Body of pancreas (tissue), 4 donors: ENCODE measurements at regions not wholly inside any gene's neighbourhood (a gene's known extent, or its start where the extent isn't known, plus 50 kb on each side); places are given as distances from the start of the nearest gene placed in this dataset.
"Not testable (repeated sequence)": the region's sequence is repeated elsewhere in the genome, so short reads cannot be mapped to it uniquely, and the experiment has no call there.

Source experiments
- ATAC-seq: fragments of 150-250 bp; one replicate; pipeline ENCODE4 v1.9.1; 2016
- DNase-seq, 4 donors: peaks; one replicate each; pipeline ENCODE4 v3.0.0-alpha.2; 2019
- H3K27ac ChIP-seq, 4 donors: fragments of 200-600 bp; sonication (generic); 1 replicate in 3 of 4; 2 replicates in 1 of 4; pipeline versions ENCODE4 v1.5.1 to v1.6.1; 2016 to 2019; ENCODE audit warnings: mild to moderate bottlenecking in 1 of 4, mixed read lengths in 1 of 4, moderate library complexity in 1 of 4
- H3K27me3 ChIP-seq, 2 donors: fragments of 200-600 bp; sonication (generic); one replicate each; pipeline ENCODE4 v1.6.0; 2016; ENCODE audit warnings: mild to moderate bottlenecking in 1 of 2
- H3K36me3 ChIP-seq, 2 donors: fragments of 200-600 bp; sonication (generic); replicated peaks in 1 of 2; 2 replicates each; pipeline ENCODE4 v1.5.1; 2016; ENCODE audit warnings: low read depth in 2 of 2; ENCODE audit not compliant: insufficient read depth in 1 of 2
- H3K4me1 ChIP-seq: fragments of 200-600 bp; sonication (generic); one replicate; pipeline ENCODE4 v1.6.0; 2016
- H3K4me3 ChIP-seq, 2 donors: fragments of 200-600 bp; sonication (generic); 1 replicate in 1 of 2; 2 replicates in 1 of 2; pipeline ENCODE4 v1.5.1; 2016 to 2019
- H3K9me3 ChIP-seq, 3 donors: fragments of 200-600 bp; sonication (generic); 1 replicate in 2 of 3; 2 replicates in 1 of 3; pipeline ENCODE4 v1.5.1; 2016
- POLR2A ChIP-seq, 3 donors: fragments of 450-650 bp; IDR thresholded peaks; one replicate each; pipeline ENCODE4 v1.6.1; 2016; ENCODE audit warnings: antibody characterized with exemption in 3 of 3, mild to moderate bottlenecking in 2 of 3
- WGBS, 2 donors: methylation state at CpG; one replicate each; pipeline ENCODE4 v1.1.5; 2017; 5-methylcytosine and 5-hydroxymethylcytosine counted together
- intact Hi-C: fragments of 100-400 bp; cut with DNase I; formaldehyde crosslinking; loops from one replicate; pipeline ENCODE4 v1.15.1; 2023
- TF ChIP-seq, protein P1 (sequence below), 7 experiments: fragments of 450-650 bp in 4 of 7; fragments of 200-600 bp in 3 of 7; sonication (generic) in 3 of 7; IDR thresholded peaks; one replicate each; pipeline ENCODE4 v1.5.1; 2016 to 2019; ENCODE audit warnings: antibody characterized with exemption in 7 of 7

DNA sequence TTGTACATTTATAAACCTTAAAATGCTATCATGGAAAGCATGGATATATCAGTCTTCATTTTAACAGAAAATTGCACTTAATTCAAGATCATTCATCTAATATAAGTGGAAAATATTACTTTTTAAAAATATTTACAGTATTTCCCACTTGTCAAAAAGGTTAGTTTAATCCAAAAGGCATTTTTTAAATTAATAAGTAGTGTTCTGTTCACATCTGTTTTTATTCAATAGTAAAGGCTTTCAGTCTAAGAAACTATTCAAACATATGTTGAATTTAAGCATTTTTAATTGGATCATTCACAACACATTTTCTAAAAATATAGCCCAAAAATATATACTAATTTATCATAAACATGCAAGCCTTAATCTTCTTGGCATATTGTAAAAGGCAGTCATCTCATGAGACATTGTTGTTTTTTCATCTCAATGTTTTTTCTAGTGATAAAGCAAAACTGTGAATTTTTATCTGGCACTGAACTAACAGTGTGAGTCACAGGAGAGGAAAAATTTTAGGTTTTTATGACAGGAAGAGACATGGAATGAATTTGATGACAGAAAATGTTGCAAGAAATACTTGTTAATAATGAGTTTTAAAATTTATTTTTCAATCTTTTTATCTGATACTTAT is 1642.5 kb upstream of the TMEFF2 start:
- TF ChIP-seq, protein P1, sequence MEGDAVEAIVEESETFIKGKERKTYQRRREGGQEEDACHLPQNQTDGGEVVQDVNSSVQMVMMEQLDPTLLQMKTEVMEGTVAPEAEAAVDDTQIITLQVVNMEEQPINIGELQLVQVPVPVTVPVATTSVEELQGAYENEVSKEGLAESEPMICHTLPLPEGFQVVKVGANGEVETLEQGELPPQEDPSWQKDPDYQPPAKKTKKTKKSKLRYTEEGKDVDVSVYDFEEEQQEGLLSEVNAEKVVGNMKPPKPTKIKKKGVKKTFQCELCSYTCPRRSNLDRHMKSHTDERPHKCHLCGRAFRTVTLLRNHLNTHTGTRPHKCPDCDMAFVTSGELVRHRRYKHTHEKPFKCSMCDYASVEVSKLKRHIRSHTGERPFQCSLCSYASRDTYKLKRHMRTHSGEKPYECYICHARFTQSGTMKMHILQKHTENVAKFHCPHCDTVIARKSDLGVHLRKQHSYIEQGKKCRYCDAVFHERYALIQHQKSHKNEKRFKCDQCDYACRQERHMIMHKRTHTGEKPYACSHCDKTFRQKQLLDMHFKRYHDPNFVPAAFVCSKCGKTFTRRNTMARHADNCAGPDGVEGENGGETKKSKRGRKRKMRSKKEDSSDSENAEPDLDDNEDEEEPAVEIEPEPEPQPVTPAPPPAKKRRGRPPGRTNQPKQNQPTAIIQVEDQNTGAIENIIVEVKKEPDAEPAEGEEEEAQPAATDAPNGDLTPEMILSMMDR (IDR thresholded peaks at IDR 0.05): no peak
- TF ChIP-seq POLR2A (IDR thresholded peaks at IDR 0.05): no peak
- DNase-seq (no peak), ATAC-seq (no peak)
- Histone ChIP-seq H3K4me3 (no peak overlapping the region), H3K27me3 (no peaks in the 10 kb centered on the region), H3K27ac (no peak overlapping the region), H3K36me3 (no peaks in the 10 kb centered on the region), H3K4me1 (no peaks in the 10 kb centered on the region), H3K9me3 (no peaks in the 10 kb centered on the region)
- intact Hi-C loops: no loop called here

DNA sequence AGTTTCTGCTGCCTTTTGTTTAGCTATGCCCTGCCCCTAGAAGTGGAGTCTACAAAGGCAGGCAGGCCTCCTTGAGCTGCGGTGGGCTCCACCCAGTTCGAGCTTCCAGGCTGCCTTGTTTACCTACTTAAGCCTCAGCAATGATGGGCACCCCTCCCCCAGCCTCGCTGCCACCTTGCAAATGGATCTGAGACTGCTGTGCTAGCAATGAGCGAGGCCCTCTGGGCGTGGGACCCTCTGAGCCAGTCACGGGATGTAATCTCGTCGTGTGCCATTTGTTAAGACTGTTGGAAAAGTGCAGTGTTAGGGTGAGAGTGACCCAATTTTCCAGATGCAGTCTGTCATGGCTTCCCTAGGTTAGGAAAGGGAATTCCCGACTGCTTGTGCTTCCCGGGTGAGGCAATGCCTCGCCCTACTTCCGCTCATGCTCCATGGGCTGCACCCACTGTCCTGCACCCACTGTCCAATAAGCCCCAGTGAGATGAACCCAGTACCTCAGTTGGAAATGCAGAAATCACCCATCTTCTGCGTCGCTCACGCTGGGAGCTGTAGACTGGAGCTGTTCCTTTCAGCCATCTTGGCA is 1641.8 kb upstream of the TMEFF2 start:
- DNase-seq, H3K4me1 ChIP-seq, H3K4me3 ChIP-seq, intact Hi-C loops, ATAC-seq, H3K27me3 ChIP-seq, H3K9me3 ChIP-seq, H3K27ac ChIP-seq, H3K36me3 ChIP-seq: not testable (repeated sequence)
- WGBS, 2 donors: 68 to 95% methylated on average over 8 to 15 of the region's 15 CpGs

DNA sequence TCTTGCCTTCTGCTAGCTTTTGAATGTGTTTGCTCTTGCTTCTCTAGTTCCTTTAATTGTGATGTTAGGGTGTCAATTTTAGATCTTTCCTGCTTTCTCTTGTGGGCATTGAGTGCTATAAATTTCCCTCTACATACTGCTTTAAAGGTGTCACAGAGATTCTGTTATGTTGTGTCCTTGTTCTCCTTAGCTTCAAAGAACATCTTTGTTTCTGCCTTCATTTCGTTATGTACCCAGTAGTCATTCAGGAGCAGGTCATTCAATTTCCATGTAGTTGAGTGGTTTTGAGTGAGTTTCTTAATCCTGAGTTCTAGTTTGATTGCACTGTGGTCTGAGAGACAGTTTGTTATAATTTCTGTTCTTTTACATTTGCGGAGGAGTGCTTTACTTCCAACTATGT is 1639.2 kb upstream of the TMEFF2 start:
- WGBS, 2 donors: 21 to 25% methylated on average over 2 of the region's 2 CpGs
- intact Hi-C loops, ATAC-seq: not testable (repeated sequence)

DNA sequence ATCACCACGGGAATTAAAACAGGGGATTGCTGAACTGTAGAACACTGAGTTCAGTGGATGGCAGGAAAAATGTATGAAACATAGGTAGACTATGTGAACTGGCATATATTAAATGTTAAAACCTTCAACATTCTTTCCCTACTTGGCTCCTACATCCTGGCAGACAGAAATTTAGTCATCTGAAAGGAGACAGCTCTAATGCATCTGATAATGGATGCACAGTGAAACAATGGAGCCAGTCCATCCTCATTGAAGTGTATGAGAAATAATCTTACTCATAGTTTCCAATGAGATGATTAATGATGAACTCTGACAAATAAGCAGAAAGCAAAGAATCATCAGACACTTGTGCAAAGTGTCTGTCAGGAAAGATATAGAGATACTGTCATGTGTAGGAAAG is 1629.7 kb upstream of the TMEFF2 start:
- no peaks in the 10 kb centered on the region for H3K36me3 ChIP-seq
- no peak overlapping the region for H3K4me3 ChIP-seq
- no peak for ATAC-seq
- H3K9me3 ChIP-seq: no peaks in the 10 kb centered on the region
- H3K27me3 ChIP-seq: no peaks in the 10 kb centered on the region
- TF ChIP-seq, protein P1 (IDR thresholded peaks at IDR 0.05): no peak
- TF ChIP-seq POLR2A (IDR thresholded peaks at IDR 0.05): no peak
- H3K4me1 ChIP-seq: no peaks in the 10 kb centered on the region
- intact Hi-C loops: no loop called here
- no peak for DNase-seq
- no peak overlapping the region for H3K27ac ChIP-seq
- WGBS, 2 donors: 35 to 39% methylated on average over 1 of the region's 1 CpG

More for the DNA sequence above, 1639.2 kb upstream of the TMEFF2 start:
- not testable (repeated sequence) for H3K27me3 ChIP-seq, H3K27ac ChIP-seq, H3K4me3 ChIP-seq, H3K4me1 ChIP-seq, H3K9me3 ChIP-seq, H3K36me3 ChIP-seq, DNase-seq

DNA sequence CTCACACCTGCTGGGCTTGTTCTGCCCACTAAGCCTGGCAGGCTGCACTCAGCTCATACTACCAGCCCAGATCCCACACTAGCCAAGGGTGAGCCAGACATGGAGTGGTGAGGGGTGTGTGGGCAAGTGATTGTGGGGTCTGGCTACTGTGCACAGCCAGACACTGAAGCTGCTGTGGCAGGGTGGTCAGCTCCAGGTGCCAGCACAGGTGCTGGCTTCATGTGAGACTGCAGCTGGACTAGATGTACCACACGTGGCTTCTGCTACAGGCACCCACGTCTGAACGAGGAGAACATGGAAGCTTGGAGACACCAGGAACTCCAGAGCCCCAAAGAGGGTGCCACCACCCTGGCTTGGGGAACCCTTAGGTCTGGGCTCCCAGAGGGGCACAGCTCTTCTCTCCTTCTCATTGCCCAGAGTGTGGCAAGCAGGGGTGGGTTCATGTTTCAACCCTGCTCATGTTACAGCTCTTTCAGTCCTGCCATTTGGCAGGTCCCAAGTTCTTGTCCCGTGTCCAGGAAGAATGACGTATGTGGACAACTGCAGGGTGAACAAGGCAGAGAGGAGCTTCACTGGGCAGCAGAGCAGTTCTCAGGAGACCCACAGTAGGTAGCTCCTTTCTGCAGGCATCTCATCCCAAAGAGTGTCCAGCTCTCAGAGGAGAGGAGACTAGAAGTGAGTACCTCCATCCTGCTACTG is 1624.2 kb upstream of the TMEFF2 start:
- WGBS, 2 donors: 59 to 75% methylated on average over 2 to 5 of the region's 5 CpGs
- no peak overlapping the region for H3K4me3 ChIP-seq
- no peaks in the 10 kb centered on the region for H3K36me3 ChIP-seq
- ATAC-seq: no peak
- DNase-seq: no peak
- intact Hi-C loops: no loop called here
- TF ChIP-seq, protein P1 (IDR thresholded peaks at IDR 0.05): no peak
- TF ChIP-seq POLR2A (IDR thresholded peaks at IDR 0.05): no peak
- H3K27ac ChIP-seq: no peak overlapping the region
- no peaks in the 10 kb centered on the region for H3K27me3 ChIP-seq
- H3K4me1 ChIP-seq: no peaks in the 10 kb centered on the region
- H3K9me3 ChIP-seq: no peaks in the 10 kb centered on the region
